Ramos (cell line): ENCODE measurements at regions not wholly inside any gene's neighbourhood (a gene's known extent, or its start where the extent isn't known, plus 50 kb on each side); places are given as distances from the start of the nearest gene placed in this dataset.
"Not testable (repeated sequence)": the region's sequence is repeated elsewhere in the genome, so short reads cannot be mapped to it uniquely, and the experiment has no call there.

Source experiments
- in situ Hi-C: fragments of 300-500 bp; cut with MboI; formaldehyde crosslinking; loops from one replicate; pipeline ENCODE4 v1.14.3; 2022; ENCODE audit warnings: low sequenced_read_pairs; ENCODE audit not compliant: unreplicated experiment

DNA sequence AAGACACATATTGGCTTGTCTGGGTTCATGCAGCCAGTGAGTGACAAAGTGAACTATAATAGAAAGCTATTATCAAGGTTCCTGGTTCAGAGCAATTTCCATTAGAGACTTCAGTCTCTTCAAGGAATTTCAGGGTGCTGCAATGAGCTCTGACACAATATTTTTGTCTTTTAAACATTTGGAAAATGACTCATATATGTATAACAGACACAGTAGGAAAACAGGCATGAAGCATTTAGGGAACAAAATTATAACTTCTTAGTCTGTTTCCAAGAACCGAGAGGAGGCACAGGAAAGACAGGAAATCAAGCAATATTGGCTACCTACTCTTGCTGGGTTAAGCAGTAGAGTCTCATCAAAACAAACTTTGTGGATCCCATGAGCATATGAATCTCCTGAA is 170.4 kb downstream of the PTPRC start:
- in situ Hi-C loops = no loop called here

DNA sequence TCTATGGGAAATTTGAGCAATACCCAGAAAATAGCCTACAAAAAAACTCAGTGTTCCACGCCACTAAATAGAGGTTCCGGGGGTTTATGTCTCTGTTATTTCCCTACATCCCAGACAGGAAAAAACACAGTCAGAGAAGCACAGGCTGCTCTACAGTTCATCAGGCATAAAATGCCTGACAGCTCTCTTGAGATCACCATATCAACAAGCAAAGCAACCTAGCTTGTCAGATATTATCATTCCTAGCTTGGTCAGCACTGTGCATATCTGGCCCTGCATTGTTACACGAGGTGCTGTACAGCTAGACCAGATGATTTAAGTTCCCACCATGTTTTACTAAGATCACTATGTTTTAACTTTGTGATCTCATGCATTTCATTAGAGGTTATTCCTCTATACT is 172.6 kb downstream of the PTPRC start:
- in situ Hi-C loops = no loop called here

DNA sequence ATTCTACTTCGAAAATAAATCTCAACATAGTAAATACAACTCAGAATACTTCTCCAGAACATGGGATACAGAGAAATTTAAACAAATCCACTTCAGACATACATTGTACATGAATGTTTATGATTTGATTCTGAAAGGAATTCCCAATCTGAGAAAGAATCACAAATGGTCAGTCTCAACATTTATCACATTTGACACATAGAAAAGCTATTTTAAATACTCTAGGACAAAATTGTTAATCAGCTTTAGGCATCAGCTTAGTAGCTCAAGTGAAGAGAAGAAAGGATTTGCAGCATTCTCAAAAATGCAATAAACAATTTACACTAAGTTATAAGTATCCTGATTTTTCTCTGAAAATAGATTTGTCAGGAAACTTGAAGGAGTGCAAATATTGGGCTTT is 184.8 kb downstream of the PTPRC start:
- in situ Hi-C loops = no loop called here

DNA sequence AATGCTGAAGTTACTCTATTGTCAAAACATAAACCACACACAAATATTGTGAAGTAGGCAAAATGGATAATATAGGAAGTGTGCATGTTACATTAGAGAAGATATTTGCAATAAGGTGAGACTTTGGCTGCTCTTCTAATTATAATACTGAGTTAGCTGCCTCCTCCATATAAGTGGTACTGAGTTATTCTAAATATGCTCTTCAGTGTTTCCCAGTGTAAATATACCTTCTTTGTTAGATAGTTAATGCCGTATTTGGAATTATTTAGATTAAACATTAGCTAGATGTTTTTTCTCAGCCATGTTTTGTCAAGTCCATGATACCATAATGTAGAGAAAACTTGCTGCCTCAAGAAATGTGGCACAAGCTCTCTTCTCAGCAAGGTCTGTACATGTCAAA is 186.4 kb downstream of the PTPRC start:
- in situ Hi-C loops = no loop called here

DNA sequence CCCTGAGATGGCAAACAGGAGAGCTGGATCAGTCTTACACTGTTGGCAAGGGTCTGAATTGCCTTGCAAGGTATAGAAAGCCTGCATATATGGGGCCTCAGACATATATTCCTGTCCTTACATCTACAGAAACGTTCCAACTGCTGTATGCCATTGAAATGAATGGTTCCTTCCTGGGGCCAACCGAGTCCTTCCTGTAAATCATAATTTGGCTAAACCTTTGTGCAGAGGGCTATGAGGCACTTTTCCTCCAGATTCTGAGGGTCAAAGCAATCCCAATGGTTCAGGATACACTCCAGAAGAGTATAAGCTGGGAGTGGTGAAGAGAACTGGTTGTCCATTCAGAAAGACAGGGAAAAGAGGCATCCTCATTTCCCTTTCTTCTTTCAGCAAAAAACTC is 190.5 kb downstream of the PTPRC start:
- in situ Hi-C loops = no loop called here

DNA sequence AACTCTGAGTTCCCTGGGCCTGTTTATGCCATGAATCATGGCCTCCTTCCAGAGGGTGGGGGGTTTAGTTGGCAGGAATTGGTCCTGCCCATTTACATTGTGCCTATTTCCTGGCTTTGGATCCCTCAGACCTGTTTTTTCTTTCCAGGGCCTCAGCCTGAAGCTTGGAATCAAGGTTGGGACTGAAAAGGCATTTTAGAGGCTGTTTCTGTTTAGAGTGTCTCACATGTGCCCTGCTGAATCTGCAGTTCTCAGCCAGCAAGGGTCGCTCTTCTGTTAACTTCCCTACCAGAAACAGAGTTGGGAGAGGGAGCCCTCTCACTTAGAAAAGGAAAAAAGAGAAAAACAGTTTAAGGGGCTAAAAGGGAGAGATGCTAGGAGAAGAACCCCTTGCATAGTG is 191.1 kb downstream of the PTPRC start:
- in situ Hi-C loops = no loop called here

DNA sequence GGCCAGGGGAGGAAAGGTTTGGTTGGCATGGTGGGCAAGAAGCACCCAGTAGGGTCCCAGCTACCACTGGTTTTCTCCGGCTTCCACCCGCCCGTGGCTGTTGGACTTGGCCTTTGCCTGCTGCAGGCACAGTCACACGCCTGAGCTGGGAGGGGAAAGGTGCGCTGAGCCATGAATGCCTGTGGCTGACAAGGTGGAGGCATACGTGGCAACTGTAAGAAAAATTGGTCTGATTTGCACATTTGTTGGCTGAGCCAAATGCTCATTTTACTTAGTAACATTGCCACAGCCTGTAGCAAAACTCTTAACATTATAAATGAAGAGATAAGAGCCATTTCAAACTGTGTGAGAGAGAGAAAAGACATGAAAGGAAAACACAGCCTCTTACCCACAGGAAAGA is 191.6 kb downstream of the PTPRC start:
- in situ Hi-C loops = no loop called here

DNA sequence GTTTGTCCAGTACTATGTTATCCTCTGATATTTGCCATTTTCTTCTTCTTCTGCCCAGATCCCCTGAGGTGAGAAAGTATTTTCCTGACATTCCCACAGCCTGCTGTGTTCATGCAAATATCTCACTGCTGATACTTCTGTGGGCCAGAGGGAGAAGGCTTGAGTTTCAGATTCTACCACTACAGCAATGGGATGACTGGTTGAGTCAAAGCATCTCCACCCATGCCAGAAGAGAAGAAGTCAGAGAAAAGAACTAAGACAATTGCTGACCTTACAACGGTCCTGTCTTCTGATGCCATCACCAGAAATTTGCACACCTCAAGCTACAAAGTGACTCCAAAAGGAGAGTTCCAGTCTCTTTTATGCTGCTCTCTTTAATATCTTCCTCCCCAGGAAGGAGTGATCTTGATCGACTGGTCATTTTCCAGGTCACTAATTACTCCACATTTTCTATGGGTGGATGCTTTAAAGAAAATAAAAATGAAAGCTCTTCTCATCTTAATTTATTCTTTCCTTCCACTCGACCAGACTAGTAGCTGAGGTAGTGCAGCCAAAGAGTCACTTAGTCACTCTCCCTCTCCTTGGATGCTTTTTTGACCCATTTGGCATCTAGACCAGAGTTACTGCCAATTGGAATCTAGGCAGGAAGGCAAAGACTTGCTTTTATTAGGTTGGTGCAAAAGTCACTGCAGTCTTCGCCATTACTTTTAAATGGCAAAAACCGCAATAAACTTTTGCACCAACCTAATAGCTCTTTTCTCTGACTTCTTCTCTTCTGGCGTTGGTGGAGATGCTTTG is 195.1 kb downstream of the PTPRC start:
- in situ Hi-C loops = no loop called here

DNA sequence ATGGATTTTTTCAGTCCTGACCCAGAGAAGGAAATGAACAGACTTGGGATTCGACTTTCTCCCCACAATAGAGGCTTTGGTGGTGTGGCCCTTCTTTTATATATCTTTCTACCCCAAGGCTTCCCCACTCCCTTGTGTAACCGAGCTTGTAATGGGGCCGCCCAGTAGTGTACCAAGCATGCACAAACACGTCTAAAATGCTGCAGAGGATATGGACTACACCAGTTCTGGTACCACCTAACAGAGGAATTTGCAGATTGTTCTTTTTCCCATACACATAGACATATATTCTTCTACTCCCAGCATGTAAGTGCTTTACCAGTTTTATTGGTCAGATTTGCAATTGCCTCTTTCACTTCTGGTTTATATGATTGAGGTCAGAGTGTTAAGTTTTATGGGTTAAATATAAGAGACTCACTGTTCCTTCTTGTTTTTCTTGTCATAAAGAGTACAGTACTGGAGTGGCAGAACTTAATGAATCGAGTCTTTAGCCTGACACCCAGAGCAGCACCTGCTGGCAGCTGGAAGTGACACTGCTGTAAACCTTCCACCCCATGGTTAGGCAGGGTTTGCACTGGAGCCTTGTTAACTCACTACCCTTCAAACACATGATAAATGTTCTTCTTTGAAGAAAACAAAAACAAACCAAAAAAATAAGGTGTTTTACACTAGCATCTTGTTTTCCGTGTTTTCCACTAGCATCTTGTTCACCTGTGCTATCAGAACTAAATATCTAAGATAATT is 198.6 kb downstream of the PTPRC start:
- in situ Hi-C loops = no loop called here

DNA sequence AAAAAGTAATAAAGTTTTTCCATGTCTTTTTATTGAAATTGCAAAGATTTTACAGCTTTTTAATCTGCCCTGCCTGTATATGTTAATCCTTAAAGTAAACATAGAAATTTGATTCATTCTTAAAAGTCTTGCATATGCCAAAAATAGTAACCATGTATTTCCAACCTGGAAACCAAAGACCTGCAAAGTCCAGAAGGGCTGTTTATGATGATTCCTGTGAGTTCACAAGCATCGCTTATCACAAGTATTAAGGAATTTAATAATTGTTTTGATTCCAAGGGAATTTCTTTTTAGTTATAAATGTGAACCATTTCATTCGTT is 199.1 kb downstream of the PTPRC start:
- in situ Hi-C loops = no loop called here

DNA sequence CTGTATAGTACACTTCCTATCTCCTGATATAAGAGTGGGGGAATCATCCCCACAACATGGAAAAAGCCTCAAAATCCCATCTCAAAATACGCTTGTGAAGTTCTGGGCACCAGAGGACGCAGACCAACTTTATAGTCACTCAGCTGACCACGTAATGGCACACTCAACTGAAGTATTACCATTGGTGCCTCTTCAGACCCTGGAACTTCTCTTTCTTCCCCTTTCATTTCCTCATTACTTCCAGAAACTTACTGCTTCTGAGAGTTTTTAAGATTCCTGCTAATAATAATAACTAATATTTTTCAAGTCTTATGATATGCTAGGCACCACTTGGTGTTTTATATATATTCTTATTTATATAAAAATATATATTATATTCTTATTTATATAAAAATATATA is 202.6 kb downstream of the PTPRC start:
- in situ Hi-C loops = no loop called here

DNA sequence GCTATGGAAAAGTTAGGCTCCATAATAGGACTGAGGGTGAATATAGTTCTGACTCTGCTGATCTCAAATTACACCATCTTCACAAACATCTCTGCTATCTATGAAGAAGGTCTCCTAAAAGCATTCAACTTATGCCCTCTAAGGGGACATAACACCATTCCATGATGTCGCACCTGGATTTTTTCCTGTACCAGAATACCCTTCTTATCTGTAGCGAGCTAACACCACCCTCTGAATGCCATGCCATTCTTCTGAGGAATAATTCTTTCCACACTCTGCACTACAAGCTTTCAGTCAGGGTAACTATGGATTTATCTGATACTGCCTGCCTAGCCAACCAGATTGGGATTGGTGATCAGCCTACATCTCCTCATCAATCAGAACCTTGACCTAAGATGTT is 203.8 kb downstream of the PTPRC start:
- in situ Hi-C loops = no loop called here

DNA sequence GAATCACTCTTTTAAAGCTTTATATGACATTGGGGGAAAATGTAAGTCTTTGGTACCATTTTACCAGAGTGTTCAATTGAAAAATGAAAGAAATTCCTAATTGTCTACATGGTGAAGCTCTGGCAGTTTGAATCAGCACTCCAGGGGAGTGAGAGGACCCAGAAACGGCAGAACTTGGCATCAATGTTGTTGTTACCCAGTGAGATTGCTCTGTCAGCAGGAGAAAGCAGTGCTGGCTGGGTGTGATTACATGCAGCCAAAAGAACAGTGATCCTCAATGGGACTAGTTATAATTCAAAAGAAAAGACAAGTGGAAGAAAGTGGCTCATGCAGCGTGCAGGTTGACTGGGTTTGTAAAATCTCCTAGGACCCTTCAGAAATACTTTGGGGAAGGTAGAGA is 206.4 kb downstream of the PTPRC start:
- in situ Hi-C loops = no loop called here

DNA sequence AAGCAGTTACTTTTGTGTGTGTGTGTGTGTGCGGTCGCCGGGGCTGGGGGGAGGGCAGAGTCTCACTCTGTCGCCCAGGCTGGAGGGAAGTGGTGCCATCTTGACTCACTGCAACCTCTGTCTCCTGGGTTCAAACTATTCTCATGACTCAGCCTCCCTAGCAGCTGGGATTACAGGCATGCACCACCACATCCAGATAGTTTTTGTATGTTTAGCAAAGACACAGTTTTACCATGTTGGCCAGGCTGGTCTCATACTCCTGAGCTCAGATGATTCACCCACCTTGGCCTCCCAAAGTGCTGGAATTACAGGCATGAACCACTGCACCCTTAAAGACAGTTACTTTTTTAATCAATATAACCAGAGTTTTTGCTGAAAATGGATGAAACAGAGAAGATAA is 207.0 kb downstream of the PTPRC start:
- in situ Hi-C loops = no loop called here

DNA sequence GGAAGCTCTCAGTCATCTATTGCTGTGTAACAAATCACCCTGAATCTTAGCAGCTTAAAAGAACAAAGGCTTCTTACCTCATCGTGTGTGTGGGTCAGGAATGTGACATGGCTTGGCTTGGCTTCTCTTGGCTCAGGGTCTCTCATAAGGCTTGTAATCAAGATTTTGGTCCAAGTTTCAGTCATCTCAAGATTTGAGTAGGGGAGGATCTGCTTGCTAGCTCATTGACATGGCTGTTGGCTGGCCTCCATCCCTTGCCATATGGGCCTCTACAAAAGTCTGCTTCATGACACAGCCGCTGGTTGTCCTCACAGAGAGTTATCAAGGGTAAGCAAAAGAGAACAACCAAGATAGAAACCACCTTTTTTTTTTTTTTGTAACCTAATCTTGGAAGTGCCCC is 207.7 kb downstream of the PTPRC start:
- in situ Hi-C loops = no loop called here

DNA sequence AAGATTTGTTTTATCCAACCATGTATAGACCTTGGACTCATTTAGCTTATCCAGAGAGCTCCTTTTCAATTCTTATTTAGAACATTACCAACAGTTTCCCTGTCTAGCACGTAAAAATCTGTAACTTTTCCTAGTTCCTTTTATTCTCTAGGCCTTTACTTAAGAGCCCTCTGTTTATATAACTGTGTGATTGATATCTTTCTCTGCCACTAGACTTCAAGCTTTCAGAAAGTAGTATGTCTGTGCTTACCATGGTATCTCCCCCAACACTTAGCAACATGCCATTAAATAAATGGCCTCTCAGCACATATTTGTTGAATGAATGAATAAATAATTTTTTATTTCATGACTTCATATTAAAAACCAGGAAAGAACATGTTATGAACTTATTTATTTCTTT is 209.4 kb downstream of the PTPRC start:
- in situ Hi-C loops = no loop called here

DNA sequence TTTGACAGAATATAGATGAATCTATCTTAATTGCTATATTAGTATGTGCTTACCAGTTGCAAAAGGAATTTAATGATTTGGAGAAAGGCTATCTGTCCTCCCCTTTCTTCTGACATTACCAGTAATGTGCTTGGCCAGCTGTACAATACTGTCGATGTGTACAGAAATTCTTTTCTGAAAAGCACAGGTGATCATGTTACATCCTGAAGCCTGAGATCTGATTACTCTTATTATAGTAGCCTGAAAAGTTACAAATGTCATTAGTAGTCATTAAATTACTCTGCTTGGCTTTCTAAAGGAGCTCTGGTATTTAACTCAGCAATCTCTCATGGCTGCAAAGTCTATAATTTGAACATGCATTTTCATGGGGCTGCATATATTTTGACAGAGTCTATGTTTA is 209.8 kb downstream of the PTPRC start:
- in situ Hi-C loops = no loop called here

DNA sequence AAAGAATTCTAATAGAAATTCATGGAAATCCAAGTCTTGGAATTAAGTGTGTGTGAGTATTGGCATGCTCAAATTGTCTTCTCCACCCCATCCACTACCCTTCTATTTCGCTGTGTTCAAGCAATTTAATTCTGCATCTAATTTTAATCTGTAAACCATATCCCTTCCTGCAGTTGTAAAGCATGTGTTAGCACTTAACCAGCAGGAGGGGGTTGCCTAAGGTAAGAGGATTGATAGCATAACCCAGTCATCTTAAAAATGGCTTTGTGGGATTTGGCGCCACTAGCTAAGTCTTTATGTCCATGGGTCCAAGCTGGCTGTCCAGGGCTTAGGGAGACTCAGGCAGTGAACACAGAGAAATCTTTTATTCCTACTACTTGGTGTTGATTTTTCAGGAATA is 210.3 kb downstream of the PTPRC start:
- in situ Hi-C loops = no loop called here

DNA sequence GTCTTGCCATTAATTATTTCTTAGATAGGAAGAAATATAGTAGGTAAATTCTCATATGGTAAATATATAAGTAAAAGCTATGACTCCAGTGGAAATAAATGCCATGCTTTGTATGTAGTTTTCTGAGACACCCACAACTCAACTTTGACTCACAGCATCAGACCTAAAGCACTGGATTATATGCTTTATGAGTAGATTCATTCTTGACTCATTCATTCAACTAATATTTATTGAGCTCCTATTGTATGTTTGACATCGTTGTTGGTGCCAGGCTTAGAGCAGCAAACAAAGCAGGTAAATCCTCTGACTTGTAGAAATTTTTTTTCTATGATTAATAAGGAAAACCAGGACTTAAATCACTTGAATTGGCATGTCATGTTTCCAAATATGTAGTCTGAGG is 211.4 kb downstream of the PTPRC start:
- in situ Hi-C loops = no loop called here

DNA sequence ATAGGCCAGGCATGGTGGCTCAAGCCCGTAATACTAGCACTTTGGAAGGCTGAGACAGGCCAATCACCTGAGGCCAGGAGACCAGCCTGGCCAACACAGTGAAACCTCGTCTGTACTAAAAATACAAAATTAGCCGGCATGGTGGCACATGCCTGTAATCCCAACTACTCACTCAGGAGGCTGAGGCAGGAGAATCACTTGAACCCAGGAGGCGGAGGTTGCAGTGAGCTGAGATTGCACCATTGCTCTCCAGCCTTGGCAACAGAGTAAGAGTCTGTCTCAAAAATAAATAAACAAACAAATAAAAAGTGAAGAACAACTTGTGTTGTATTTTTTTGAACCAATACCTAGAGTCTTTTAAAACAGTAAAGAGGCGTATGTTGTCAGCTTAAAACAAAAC is 212.1 kb downstream of the PTPRC start:
- in situ Hi-C loops = not testable (repeated sequence)

DNA sequence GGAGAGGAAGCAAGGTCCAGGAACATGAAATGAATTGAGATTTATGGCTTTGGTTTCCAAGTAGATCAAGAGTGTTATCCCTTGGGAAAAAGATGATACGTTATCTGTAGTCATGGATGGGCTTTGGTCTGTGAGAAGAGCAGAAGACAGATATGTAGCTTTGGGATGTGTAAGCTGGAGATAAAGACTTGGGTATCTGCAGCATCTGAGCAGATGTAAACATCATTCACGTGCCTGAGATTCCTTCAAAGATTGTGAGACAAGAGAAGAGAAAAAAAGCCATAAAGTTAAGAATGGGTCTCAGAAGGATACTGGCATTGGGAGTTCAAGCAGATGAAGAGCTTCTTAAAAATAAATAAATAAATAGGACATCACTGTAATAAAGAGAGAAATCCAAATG is 217.8 kb downstream of the PTPRC start:
- in situ Hi-C loops = no loop called here

DNA sequence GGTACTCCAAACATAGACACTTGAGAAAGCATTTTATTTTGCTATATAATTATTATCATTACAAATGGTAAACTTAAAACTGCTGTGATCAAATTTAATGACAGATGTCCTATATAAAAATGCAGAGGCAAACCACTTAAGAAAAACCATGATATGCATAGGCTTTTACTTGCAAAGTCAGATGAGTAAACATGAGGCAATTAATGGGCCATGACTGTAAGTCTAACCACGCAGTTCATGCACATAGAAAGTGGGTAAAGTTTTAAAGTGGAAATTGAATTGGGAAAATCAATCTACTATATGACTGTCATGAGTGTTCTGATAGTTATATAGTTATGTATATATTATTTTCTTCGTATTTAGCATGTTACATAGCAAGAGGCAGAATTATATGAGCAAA is 219.2 kb downstream of the PTPRC start:
- in situ Hi-C loops = no loop called here
